HL-60 (cell line): ENCODE measurements at regions not wholly inside any gene's neighbourhood (a gene's known extent, or its start where the extent isn't known, plus 50 kb on each side); places are given as distances from the start of the nearest gene placed in this dataset.

Source experiments
- DNase-seq, 2 experiments: peaks; one replicate each; pipeline ENCODE4 v3.0.0-alpha.2; 2010 to 2020; ENCODE audit warnings: low read depth in 1 of 2, low spot score in 1 of 2
- H3K27ac ChIP-seq: fragments of 250-450 bp; sonication (Bioruptor Pico); replicated peaks from 2 replicates; pipeline ENCODE4 v1.5.1; 2020; ENCODE audit warnings: mild to moderate bottlenecking, moderate library complexity
- H3K27me3 ChIP-seq: fragments of 250-450 bp; sonication (Bioruptor Pico); 2 replicates; pipeline ENCODE4 v1.5.1; 2021; ENCODE audit warnings: mild to moderate bottlenecking, moderate library complexity; ENCODE audit not compliant: insufficient read depth, poor library complexity, severe bottlenecking
- H3K4me3 ChIP-seq: replicated peaks from 2 replicates; pipeline ENCODE4 v1.5.1; 2011; ENCODE audit warnings: mild to moderate bottlenecking, control low read depth, low read length; ENCODE audit not compliant: insufficient read depth
- CTCF ChIP-seq: IDR thresholded peaks from one replicate; pipeline ENCODE4 v1.5.1; 2011; ENCODE audit warnings: low read length, control low read depth, inconsistent platforms; ENCODE audit not compliant: insufficient read depth
- GABPA ChIP-seq: IDR thresholded peaks from 2 replicates; pipeline ENCODE4 v1.6.1; 2012; ENCODE audit warnings: low read depth
- POLR2AphosphoS5 ChIP-seq: IDR thresholded peaks from 2 replicates; pipeline ENCODE4 v1.6.1; 2012; ENCODE audit warnings: low read depth
- SPI1 ChIP-seq: IDR thresholded peaks from 2 replicates; pipeline ENCODE4 v1.6.1; 2012; ENCODE audit warnings: low read depth, mild to moderate bottlenecking, borderline replicate concordance
- TF ChIP-seq, protein P1 (sequence below): IDR thresholded peaks from 2 replicates; pipeline ENCODE4 v1.6.1; 2012; ENCODE audit warnings: low read depth; ENCODE audit not compliant: insufficient replicate concordance

GRCh38 chr21:34000375-34000774 lies 73.0 kb upstream of the MRPS6 start:
- TF ChIP-seq, protein P1, sequence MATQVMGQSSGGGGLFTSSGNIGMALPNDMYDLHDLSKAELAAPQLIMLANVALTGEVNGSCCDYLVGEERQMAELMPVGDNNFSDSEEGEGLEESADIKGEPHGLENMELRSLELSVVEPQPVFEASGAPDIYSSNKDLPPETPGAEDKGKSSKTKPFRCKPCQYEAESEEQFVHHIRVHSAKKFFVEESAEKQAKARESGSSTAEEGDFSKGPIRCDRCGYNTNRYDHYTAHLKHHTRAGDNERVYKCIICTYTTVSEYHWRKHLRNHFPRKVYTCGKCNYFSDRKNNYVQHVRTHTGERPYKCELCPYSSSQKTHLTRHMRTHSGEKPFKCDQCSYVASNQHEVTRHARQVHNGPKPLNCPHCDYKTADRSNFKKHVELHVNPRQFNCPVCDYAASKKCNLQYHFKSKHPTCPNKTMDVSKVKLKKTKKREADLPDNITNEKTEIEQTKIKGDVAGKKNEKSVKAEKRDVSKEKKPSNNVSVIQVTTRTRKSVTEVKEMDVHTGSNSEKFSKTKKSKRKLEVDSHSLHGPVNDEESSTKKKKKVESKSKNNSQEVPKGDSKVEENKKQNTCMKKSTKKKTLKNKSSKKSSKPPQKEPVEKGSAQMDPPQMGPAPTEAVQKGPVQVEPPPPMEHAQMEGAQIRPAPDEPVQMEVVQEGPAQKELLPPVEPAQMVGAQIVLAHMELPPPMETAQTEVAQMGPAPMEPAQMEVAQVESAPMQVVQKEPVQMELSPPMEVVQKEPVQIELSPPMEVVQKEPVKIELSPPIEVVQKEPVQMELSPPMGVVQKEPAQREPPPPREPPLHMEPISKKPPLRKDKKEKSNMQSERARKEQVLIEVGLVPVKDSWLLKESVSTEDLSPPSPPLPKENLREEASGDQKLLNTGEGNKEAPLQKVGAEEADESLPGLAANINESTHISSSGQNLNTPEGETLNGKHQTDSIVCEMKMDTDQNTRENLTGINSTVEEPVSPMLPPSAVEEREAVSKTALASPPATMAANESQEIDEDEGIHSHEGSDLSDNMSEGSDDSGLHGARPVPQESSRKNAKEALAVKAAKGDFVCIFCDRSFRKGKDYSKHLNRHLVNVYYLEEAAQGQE = no peak
- TF ChIP-seq POLR2AphosphoS5 = no peak
- TF ChIP-seq CTCF = no peak
- TF ChIP-seq SPI1 = no peak
- TF ChIP-seq GABPA = no peak
- H3K27ac ChIP-seq = no peak overlapping the region

DNA sequence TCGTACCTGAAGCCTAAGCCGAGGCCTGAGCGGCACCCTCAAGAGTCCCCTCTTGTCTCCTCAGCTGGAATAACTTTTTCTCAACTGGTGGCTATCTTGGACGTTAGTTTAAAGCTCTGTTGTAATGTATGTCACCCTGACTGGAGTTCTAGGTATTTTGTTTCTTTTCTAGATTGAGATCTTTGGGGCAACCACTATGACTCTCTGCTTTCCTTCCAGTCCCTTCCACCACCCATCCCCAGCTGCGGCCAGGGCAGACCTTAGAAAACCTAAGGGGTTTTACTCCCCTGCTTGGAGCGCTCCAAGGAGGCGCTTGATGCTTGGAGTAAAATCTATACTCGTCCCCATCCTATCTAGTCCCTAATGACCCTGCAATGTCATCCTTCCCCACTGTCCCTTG lies 74.6 kb upstream of the MRPS6 start:
- no peaks in the 10 kb centered on the region for H3K27me3 ChIP-seq
- H3K4me3 ChIP-seq = no peak overlapping the region
- TF ChIP-seq, protein P1 = no peak
- TF ChIP-seq CTCF (no peak), GABPA (no peak), POLR2AphosphoS5 (no peak), SPI1 (no peak)
- no peak for DNase-seq
- H3K27ac ChIP-seq = no peak overlapping the region

More at GRCh38 chr21:34000375-34000774, 73.0 kb upstream of the MRPS6 start:
- Histone ChIP-seq H3K27me3 (no peaks in the 10 kb centered on the region), H3K4me3 (no peak overlapping the region)
- no peak for DNase-seq

GRCh38 chr21:33998402-33998801 lies 75.0 kb upstream of the MRPS6 start:
- Histone ChIP-seq H3K27ac (no peak overlapping the region), H3K27me3 (no peaks in the 10 kb centered on the region), H3K4me3 (no peak overlapping the region)
- no peak for DNase-seq
- TF ChIP-seq GABPA (no peak), CTCF (no peak), SPI1 (no peak)
- TF ChIP-seq, protein P1 = no peak
